ENCODE measurements at regions not wholly inside any gene's neighbourhood (a gene's known extent, or its start where the extent isn't known, plus 50 kb on each side); places are given as distances from the start of the nearest gene placed in this dataset.

DNA sequence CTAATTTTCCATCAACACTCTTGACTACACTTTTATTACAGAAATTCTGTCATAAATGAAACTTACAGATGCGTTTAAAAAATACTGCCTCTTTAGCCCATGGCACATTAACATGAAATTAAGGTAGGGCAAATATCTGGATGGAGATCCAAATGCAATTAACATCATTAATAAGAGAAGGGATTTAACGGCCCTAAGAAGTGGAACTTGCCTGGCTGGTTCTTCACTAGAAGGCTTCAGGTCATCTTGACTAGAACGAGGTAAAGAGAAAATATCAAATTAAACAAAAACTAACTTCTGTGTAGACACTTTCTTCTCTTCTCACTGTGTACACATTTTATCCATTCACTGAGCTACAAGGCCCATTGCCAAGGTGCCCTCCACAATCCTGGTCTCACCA, 1093.4 kb downstream of the EFNB2 start:
- no peak for TF ChIP-seq POLR2A (IDR thresholded peaks at IDR 0.05; ENCODE audit: extremely low read depth, insufficient read length)
- TF ChIP-seq, protein P1, sequence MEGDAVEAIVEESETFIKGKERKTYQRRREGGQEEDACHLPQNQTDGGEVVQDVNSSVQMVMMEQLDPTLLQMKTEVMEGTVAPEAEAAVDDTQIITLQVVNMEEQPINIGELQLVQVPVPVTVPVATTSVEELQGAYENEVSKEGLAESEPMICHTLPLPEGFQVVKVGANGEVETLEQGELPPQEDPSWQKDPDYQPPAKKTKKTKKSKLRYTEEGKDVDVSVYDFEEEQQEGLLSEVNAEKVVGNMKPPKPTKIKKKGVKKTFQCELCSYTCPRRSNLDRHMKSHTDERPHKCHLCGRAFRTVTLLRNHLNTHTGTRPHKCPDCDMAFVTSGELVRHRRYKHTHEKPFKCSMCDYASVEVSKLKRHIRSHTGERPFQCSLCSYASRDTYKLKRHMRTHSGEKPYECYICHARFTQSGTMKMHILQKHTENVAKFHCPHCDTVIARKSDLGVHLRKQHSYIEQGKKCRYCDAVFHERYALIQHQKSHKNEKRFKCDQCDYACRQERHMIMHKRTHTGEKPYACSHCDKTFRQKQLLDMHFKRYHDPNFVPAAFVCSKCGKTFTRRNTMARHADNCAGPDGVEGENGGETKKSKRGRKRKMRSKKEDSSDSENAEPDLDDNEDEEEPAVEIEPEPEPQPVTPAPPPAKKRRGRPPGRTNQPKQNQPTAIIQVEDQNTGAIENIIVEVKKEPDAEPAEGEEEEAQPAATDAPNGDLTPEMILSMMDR (IDR thresholded peaks at IDR 0.05; ENCODE audit: low read depth, low read length), result no peak
- no peak for TF ChIP-seq MYC (IDR thresholded peaks at IDR 0.05; ENCODE audit: low read depth, low read length)

Data from NB4 (cell line).